HEK293T (cell line): ENCODE measurements at regions not wholly inside any gene's neighbourhood (a gene's known extent, or its start where the extent isn't known, plus 50 kb on each side); places are given as distances from the start of the nearest gene placed in this dataset.

Experiments
- ARNT ChIP-seq: fragments of 450-650 bp; IDR thresholded peaks from 2 replicates; pipeline ENCODE4 v1.6.1; 2017; ENCODE audit warnings: mild to moderate bottlenecking
- BHLHE40 ChIP-seq: fragments of 450-650 bp; IDR thresholded peaks from 2 replicates; pipeline ENCODE4 v1.6.1; 2016; ENCODE audit warnings: mild to moderate bottlenecking, moderate library complexity, borderline replicate concordance
- FOXA1 ChIP-seq: fragments of 450-650 bp; IDR thresholded peaks from 2 replicates; pipeline ENCODE4 v1.6.1; 2016; ENCODE audit warnings: mild to moderate bottlenecking
- FOXM1 ChIP-seq: fragments of 450-650 bp; IDR thresholded peaks from 2 replicates; pipeline ENCODE4 v1.6.1; 2017; ENCODE audit warnings: mild to moderate bottlenecking, borderline replicate concordance
- HDGF ChIP-seq: fragments of 450-650 bp; IDR thresholded peaks from 2 replicates; pipeline ENCODE4 v1.6.1; 2017; ENCODE audit warnings: antibody characterized with exemption, borderline replicate concordance
- NFRKB ChIP-seq: fragments of 450-650 bp; IDR thresholded peaks from 2 replicates; pipeline ENCODE4 v1.6.1; 2016; ENCODE audit warnings: mild to moderate bottlenecking, moderate library complexity
- PKNOX1 ChIP-seq: fragments of 450-650 bp; IDR thresholded peaks from 2 replicates; pipeline ENCODE4 v1.6.1; 2016
- SP1 ChIP-seq: fragments of 450-650 bp; IDR thresholded peaks from 2 replicates; pipeline ENCODE4 v1.6.1; 2017
- SUZ12 ChIP-seq: fragments of 450-650 bp; IDR thresholded peaks from 2 replicates; pipeline ENCODE4 v1.6.1; 2016; ENCODE audit warnings: mild to moderate bottlenecking
- ZNF384 ChIP-seq: fragments of 450-650 bp; IDR thresholded peaks from 2 replicates; pipeline ENCODE4 v1.6.1; 2016

- TF ChIP-seq NFRKB, result no peak
- no peak for TF ChIP-seq SUZ12
- TF ChIP-seq HDGF, result no peak
- no peak for TF ChIP-seq ARNT
- TF ChIP-seq SP1, result no peak
- no peak for TF ChIP-seq PKNOX1
- no peak for TF ChIP-seq FOXM1
- no peak for TF ChIP-seq ZNF384
- no peak for TF ChIP-seq FOXA1
- no peak for TF ChIP-seq BHLHE40
Measured at GRCh38 chr1:83543222-83543973, 455.5 kb downstream of the TTLL7 start.
